Sigmoid colon (tissue), 6 donors: ENCODE measurements at regions not wholly inside any gene's neighbourhood (a gene's known extent, or its start where the extent isn't known, plus 50 kb on each side); places are given as distances from the start of the nearest gene placed in this dataset.

Experiments
- DNase-seq: peaks from one replicate; pipeline ENCODE4 v3.0.0-alpha.2; 2019
- H3K27ac ChIP-seq, 4 donors: fragments of 200-600 bp; sonication (generic); one replicate each; pipeline ENCODE4 v1.5.1; 2016 to 2019; ENCODE audit warnings: mild to moderate bottlenecking in 1 of 4
- H3K27me3 ChIP-seq, 3 donors: fragments of 200-600 bp; sonication (generic); one replicate each; pipeline ENCODE4 v1.5.1; 2019; ENCODE audit warnings: mild to moderate bottlenecking in 1 of 3
- H3K36me3 ChIP-seq, 4 donors: fragments of 200-600 bp; sonication (generic); one replicate each; pipeline ENCODE4 v1.5.1; 2016 to 2019
- H3K4me1 ChIP-seq, 4 donors: fragments of 200-600 bp; sonication (generic); one replicate each; pipeline ENCODE4 v1.5.1; 2017 to 2019
- H3K4me3 ChIP-seq, 4 donors: fragments of 200-600 bp; sonication (generic); one replicate each; pipeline ENCODE4 v1.5.1; 2017 to 2019; ENCODE audit warnings: mild to moderate bottlenecking in 2 of 4, moderate library complexity in 1 of 4
- H3K9me3 ChIP-seq, 4 donors: fragments of 200-600 bp in 3 of 4; sonication (generic) in 3 of 4; one replicate each; pipeline versions ENCODE4 v1.5.1 to v1.6.1; 2013 to 2019
- EP300 ChIP-seq, 4 donors: sonication (generic); formaldehyde crosslinking; IDR thresholded peaks; one replicate each; pipeline ENCODE4 v1.6.1; 2017; ENCODE audit warnings: antibody characterized with exemption in 4 of 4
- POLR2A ChIP-seq, 2 donors: fragments of 450-650 bp; IDR thresholded peaks; one replicate each; pipeline ENCODE4 v1.6.1; 2016; ENCODE audit warnings: antibody characterized with exemption in 2 of 2, mild to moderate bottlenecking in 2 of 2, moderate library complexity in 2 of 2
- POLR2AphosphoS5 ChIP-seq, 4 donors: sonication (generic); formaldehyde crosslinking; IDR thresholded peaks; one replicate each; pipeline ENCODE4 v1.6.1; 2017; ENCODE audit warnings: antibody characterized with exemption in 4 of 4
- WGBS, 2 donors: extraction: QIAGEN DNeasy Blood & Tissue Kit; methylation state at CpG; one replicate each; pipeline ENCODE4 v1.1.7; 2013; 5-methylcytosine and 5-hydroxymethylcytosine counted together
- intact Hi-C: fragments of 100-400 bp; cut with DNase I; formaldehyde crosslinking; loops from one replicate; pipeline ENCODE4 v1.15.1; 2023
- TF ChIP-seq, protein P1 (sequence below), 4 experiments: fragments of 450-650 bp in 3 of 4; fragments of 200-600 bp in 1 of 4; IDR thresholded peaks; one replicate each; pipeline ENCODE4 v1.5.1; 2016 to 2019; ENCODE audit warnings: antibody characterized with exemption in 4 of 4, mild to moderate bottlenecking in 3 of 4, moderate library complexity in 2 of 4
- donor health status: healthy with polysubstance abuse.
- donor health status: healthy.

DNA sequence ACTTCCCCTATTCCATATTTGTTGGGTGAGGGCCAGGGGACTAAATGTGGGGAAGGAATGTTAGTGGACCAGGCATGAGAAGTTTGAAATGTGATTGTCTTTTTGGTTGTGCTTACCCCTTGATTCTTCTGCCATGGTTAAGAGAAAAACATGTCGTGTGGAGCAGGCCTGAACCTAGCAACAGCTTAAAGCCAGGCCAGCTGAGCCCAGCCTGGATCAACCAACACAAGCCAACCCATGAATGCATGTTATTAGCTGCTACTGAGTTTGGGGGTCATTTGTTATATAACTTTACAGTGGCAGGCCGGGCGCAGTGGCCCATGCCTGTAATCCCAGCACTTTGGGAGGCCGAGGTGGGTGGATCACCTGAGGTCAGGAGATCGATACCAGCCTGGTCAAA, 52.4 kb upstream of the TRIO start:
- Histone ChIP-seq H3K27ac (no peak overlapping the region), H3K27me3 (no peaks in the 10 kb centered on the region), H3K9me3 (no peaks in the 10 kb centered on the region), H3K4me3 (no peak overlapping the region), H3K36me3 (no peaks in the 10 kb centered on the region), H3K4me1 (no peaks in the 10 kb centered on the region)
- intact Hi-C loops = no loop called here
- TF ChIP-seq POLR2A (IDR thresholded peaks at IDR 0.05) (no peak), EP300 (IDR thresholded peaks at IDR 0.05) (no peak), POLR2AphosphoS5 (IDR thresholded peaks at IDR 0.05) (no peak)
- TF ChIP-seq, protein P1, sequence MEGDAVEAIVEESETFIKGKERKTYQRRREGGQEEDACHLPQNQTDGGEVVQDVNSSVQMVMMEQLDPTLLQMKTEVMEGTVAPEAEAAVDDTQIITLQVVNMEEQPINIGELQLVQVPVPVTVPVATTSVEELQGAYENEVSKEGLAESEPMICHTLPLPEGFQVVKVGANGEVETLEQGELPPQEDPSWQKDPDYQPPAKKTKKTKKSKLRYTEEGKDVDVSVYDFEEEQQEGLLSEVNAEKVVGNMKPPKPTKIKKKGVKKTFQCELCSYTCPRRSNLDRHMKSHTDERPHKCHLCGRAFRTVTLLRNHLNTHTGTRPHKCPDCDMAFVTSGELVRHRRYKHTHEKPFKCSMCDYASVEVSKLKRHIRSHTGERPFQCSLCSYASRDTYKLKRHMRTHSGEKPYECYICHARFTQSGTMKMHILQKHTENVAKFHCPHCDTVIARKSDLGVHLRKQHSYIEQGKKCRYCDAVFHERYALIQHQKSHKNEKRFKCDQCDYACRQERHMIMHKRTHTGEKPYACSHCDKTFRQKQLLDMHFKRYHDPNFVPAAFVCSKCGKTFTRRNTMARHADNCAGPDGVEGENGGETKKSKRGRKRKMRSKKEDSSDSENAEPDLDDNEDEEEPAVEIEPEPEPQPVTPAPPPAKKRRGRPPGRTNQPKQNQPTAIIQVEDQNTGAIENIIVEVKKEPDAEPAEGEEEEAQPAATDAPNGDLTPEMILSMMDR (IDR thresholded peaks at IDR 0.05) = no peak
- DNase-seq = no peak
- WGBS, 2 donors = 92 to 95% methylated on average over 5 of the region's 5 CpGs

DNA sequence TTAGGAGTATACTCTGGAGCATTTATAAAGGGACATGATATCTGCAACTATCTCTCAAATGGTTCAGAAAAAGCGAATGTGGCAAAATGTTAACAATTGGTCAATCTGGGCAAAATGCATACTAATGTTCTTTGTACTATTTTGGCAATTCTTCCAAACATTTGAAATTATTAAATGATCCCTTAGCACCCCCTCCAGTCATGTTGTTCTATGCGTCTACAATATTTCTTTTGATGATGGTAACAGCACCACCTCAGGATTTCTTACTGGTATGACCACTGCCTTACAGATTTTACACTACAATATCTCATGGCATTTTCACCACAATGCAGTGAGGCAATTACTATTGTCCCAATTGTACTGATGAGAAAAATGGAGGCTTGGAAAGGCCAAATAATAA, 52.9 kb upstream of the TRIO start:
- 92 to 97% methylated on average over 2 of the region's 2 CpGs for WGBS, 2 donors
- H3K27me3 ChIP-seq = no peaks in the 10 kb centered on the region
- DNase-seq = no peak
- H3K4me3 ChIP-seq = no peak overlapping the region
- TF ChIP-seq EP300 (IDR thresholded peaks at IDR 0.05) (no peak), POLR2AphosphoS5 (IDR thresholded peaks at IDR 0.05) (no peak)
- TF ChIP-seq, protein P1 (IDR thresholded peaks at IDR 0.05) = no peak
- no peaks in the 10 kb centered on the region for H3K36me3 ChIP-seq
- H3K27ac ChIP-seq = no peak overlapping the region
- H3K9me3 ChIP-seq = no peaks in the 10 kb centered on the region
- intact Hi-C loops = no loop called here
- no peaks in the 10 kb centered on the region for H3K4me1 ChIP-seq

DNA sequence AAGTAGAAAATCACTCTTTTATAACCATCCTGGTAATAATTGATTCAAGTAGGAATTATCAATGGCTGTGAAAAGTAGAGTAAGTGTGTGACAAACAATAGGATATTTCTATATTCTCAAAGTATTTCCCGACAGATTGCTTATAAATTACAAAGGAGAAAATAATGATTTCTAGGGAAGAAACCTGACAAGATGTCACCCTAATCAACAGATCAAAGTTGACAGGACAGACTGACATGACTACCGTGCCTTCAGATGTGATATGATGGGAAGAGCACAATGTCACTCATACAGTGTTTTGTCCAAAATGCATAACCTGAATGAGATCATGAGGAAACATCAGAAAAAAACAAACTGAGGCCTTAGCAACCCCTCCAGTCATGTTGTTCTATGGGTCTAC, 53.9 kb upstream of the TRIO start:
- H3K4me1 ChIP-seq = no peaks in the 10 kb centered on the region
- intact Hi-C loops = no loop called here
- DNase-seq = no peak
- no peaks in the 10 kb centered on the region for H3K36me3 ChIP-seq
- TF ChIP-seq, protein P1 (IDR thresholded peaks at IDR 0.05) = no peak
- no peak for TF ChIP-seq POLR2AphosphoS5 (IDR thresholded peaks at IDR 0.05)
- no peak for TF ChIP-seq POLR2A (IDR thresholded peaks at IDR 0.05)
- no peak for TF ChIP-seq EP300 (IDR thresholded peaks at IDR 0.05)
- no peak overlapping the region for H3K27ac ChIP-seq
- no peaks in the 10 kb centered on the region for H3K27me3 ChIP-seq
- no peaks in the 10 kb centered on the region for H3K9me3 ChIP-seq
- H3K4me3 ChIP-seq = no peak overlapping the region
- 81 to 93% methylated on average over 2 of the region's 2 CpGs for WGBS, 2 donors

DNA sequence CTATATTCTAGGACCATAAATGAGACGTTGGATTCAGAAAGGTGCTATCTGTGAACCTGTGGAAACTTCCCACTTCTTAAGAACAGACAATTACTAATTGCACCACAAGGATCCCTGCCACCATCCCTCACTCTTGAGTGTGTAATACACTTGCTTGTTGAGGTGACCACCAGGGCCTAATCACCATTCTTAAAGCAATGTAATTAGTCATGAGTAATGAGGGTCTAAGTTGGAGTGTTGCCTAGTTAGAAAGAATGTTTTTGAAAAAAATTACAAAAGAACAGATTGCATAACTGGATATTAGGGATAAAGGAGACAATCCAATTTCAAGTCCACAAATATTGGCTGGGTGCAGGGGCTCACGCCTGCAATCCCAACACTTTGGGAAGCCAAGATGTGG, 56.9 kb upstream of the TRIO start:
- no peaks in the 10 kb centered on the region for H3K9me3 ChIP-seq
- WGBS, 2 donors = 71 to 85% methylated on average over 2 of the region's 2 CpGs
- no peak overlapping the region for H3K27ac ChIP-seq
- no peaks in the 10 kb centered on the region for H3K27me3 ChIP-seq
- no peaks in the 10 kb centered on the region for H3K4me1 ChIP-seq
- intact Hi-C loops = no loop called here
- no peak for DNase-seq
- TF ChIP-seq POLR2AphosphoS5 (IDR thresholded peaks at IDR 0.05) = no peak
- no peak for TF ChIP-seq POLR2A (IDR thresholded peaks at IDR 0.05)
- TF ChIP-seq EP300 (IDR thresholded peaks at IDR 0.05) = no peak
- TF ChIP-seq, protein P1 (IDR thresholded peaks at IDR 0.05) = no peak
- H3K36me3 ChIP-seq = no peaks in the 10 kb centered on the region
- H3K4me3 ChIP-seq = no peak overlapping the region

DNA sequence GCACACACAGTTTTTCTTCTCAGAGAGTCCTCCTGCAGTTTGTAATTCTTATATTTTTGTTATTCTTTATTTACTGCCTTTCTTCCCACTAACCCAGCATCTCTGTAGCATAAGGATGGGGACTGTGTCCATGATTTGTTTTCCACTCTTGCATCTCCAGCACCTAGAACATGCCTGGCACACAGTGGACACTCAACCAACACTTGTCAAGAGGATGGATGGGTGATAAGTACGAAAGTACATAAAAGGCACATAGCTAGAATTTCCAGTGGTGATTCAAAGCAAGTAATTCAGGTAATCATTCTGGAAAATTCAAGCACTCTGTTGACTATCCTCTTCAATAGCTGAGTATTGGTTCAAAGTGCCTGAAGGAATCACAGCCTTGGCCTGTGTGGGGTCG, 60.2 kb upstream of the TRIO start:
- no peak overlapping the region for H3K27ac ChIP-seq
- DNase-seq = no peak
- H3K36me3 ChIP-seq = no peaks in the 10 kb centered on the region
- no peaks in the 10 kb centered on the region for H3K4me1 ChIP-seq
- TF ChIP-seq, protein P1 (IDR thresholded peaks at IDR 0.05) = no peak
- TF ChIP-seq EP300 (IDR thresholded peaks at IDR 0.05) (no peak), POLR2AphosphoS5 (IDR thresholded peaks at IDR 0.05) (no peak), POLR2A (IDR thresholded peaks at IDR 0.05) (no peak)
- 88 to 95% methylated on average over 2 of the region's 2 CpGs for WGBS, 2 donors
- no peaks in the 10 kb centered on the region for H3K27me3 ChIP-seq
- intact Hi-C loops = no loop called here
- H3K9me3 ChIP-seq = no peaks in the 10 kb centered on the region
- H3K4me3 ChIP-seq = no peak overlapping the region
